C4-2B (cell line): ENCODE measurements at regions not wholly inside any gene's neighbourhood (a gene's known extent, or its start where the extent isn't known, plus 50 kb on each side); places are given as distances from the start of the nearest gene placed in this dataset.

Source experiments
- CTCF ChIP-seq: fragments of 450-650 bp; conservative IDR thresholded peaks from 2 replicates; pipeline ENCODE4 v1.5.1; 2017; ENCODE audit warnings: mild to moderate bottlenecking
- ZFX ChIP-seq: fragments of 450-650 bp; IDR thresholded peaks from 2 replicates; pipeline ENCODE4 v1.6.1; 2017

GRCh38 chr2:16336916-16337315, 328.7 kb downstream of the CYRIA start:
- TF ChIP-seq CTCF (no peak), ZFX (no peak)
